ENCODE measurements at regions not wholly inside any gene's neighbourhood (a gene's known extent, or its start where the extent isn't known, plus 50 kb on each side); places are given as distances from the start of the nearest gene placed in this dataset.

DNA sequence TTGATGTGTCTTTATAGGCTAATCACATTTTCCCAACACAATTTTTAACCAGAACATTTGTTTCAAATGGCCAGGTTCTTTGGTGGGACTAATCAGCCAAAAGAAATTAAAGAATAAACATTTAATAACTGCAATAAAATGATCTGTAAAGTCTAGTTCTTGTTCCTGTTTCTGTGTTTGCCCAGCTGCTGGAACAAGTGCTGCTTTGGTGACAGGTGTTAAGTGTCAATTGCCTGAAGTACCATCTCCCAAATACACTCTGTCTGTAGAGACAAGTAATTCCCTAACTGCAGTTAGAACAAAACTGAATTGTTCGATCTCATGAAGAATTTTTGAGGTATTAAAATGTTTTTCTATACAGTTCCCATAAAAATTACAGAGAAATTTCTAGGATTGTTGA, 402.3 kb upstream of the CHD1 start:
- no peak overlapping the region for H3K9ac ChIP-seq (ENCODE audit: low read length)
- no peak overlapping the region for H4K91ac ChIP-seq (ENCODE audit: low read depth, low read length)
- H4K12ac ChIP-seq (ENCODE audit: low read depth, low read length): no peak overlapping the region
- no peaks in the 10 kb centered on the region for H3K4me1 ChIP-seq (ENCODE audit: control insufficient read depth in 1 of 2, insufficient read depth in 2 of 2, low read length in 2 of 2)
- H3K14ac ChIP-seq (ENCODE audit: low read length): no peak overlapping the region
- no peak for DNase-seq
- H2BK5ac ChIP-seq (ENCODE audit: low read depth, low read length, poor library complexity): no peak overlapping the region
- no peaks in the 10 kb centered on the region for H3K79me2 ChIP-seq (ENCODE audit: control insufficient read depth, insufficient read depth, low read length, poor library complexity)
- H3K79me1 ChIP-seq (ENCODE audit: low read length): no peaks in the 10 kb centered on the region
- H2BK12ac ChIP-seq (ENCODE audit: low read length): no peak overlapping the region
- H3K23ac ChIP-seq (ENCODE audit: low read length): no peak overlapping the region
- no peak overlapping the region for H3K4ac ChIP-seq (ENCODE audit: low read depth, low read length)
- H3K36me3 ChIP-seq (ENCODE audit: control insufficient read depth in 1 of 2, insufficient read depth in 2 of 2, low read length in 2 of 2): no peaks in the 10 kb centered on the region
- no peak overlapping the region for H2AK5ac ChIP-seq (ENCODE audit: low read length)
- no peaks in the 10 kb centered on the region for H3K27me3 ChIP-seq (ENCODE audit: insufficient read depth, low read length)
- no peak overlapping the region for H3K18ac ChIP-seq (ENCODE audit: low read length)
- no peak overlapping the region for H4K8ac ChIP-seq (ENCODE audit: low read depth, low read length)
- no peak overlapping the region for H3K27ac ChIP-seq (ENCODE audit: low read depth, low read length)
- H3K9me3 ChIP-seq (ENCODE audit: insufficient read depth, low read depth, low read length): no peaks in the 10 kb centered on the region
- H3K4me2 ChIP-seq (ENCODE audit: low read length): no peak overlapping the region
- H2BK120ac ChIP-seq (ENCODE audit: insufficient read depth, low read length, poor library complexity): no peak overlapping the region
- WGBS (ENCODE audit: extremely low coverage, insufficient coverage, insufficient read length): no CpG with 5 or more reads among the region's 1 CpG
- H3K4me3 ChIP-seq (ENCODE audit: low read depth, low read length): no peak overlapping the region
- H2AFZ ChIP-seq (ENCODE audit: insufficient read depth, low read length, poor library complexity): no peak overlapping the region

DNA sequence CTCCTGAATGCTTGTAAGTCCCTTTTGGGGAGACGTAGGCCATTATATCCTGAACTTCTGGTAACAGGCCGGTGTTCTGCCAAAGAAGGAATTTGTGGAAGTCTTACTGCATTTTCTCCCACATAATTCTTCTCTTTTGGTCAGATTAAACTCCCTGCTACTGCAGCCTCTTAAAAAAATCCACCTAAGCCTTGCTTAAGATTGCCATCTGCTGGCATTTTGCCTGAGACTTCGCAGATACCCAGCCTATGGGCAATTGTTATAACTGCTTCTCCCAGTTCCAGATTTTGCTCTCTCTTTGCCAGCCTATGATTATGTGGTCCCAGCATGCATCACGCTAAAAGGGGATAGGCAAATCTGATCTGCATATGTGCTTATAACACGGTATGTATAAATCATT, 391.6 kb upstream of the CHD1 start:
- no peak overlapping the region for H3K27ac ChIP-seq (ENCODE audit: low read depth, low read length)
- no peaks in the 10 kb centered on the region for H3K27me3 ChIP-seq (ENCODE audit: insufficient read depth, low read length)
- peak in 1 of 2 donors; percentile 31 for DNase-seq
- H4K91ac ChIP-seq (ENCODE audit: low read depth, low read length): no peak overlapping the region
- no peak overlapping the region for H2BK12ac ChIP-seq (ENCODE audit: low read length)
- WGBS (ENCODE audit: extremely low coverage, insufficient coverage, insufficient read length): no CpG with 5 or more reads among the region's 5 CpGs
- H3K79me2 ChIP-seq (ENCODE audit: control insufficient read depth, insufficient read depth, low read length, poor library complexity): no peaks in the 10 kb centered on the region
- H4K12ac ChIP-seq (ENCODE audit: low read depth, low read length): no peak overlapping the region
- H3K36me3 ChIP-seq (ENCODE audit: control insufficient read depth in 1 of 2, insufficient read depth in 2 of 2, low read length in 2 of 2): no peaks in the 10 kb centered on the region
- no peaks in the 10 kb centered on the region for H3K4me1 ChIP-seq (ENCODE audit: control insufficient read depth in 1 of 2, insufficient read depth in 2 of 2, low read length in 2 of 2)
- H4K8ac ChIP-seq (ENCODE audit: low read depth, low read length): no peak overlapping the region
- no peak overlapping the region for H3K9ac ChIP-seq (ENCODE audit: low read length)
- no peak overlapping the region for H3K18ac ChIP-seq (ENCODE audit: low read length)
- H3K23ac ChIP-seq (ENCODE audit: low read length): no peak overlapping the region
- H3K14ac ChIP-seq (ENCODE audit: low read length): no peak overlapping the region
- H3K9me3 ChIP-seq (ENCODE audit: insufficient read depth, low read depth, low read length): no peaks in the 10 kb centered on the region
- H3K79me1 ChIP-seq (ENCODE audit: low read length): no peaks in the 10 kb centered on the region
- no peak overlapping the region for H2BK120ac ChIP-seq (ENCODE audit: insufficient read depth, low read length, poor library complexity)
- H3K4me3 ChIP-seq (ENCODE audit: low read depth, low read length): no peak overlapping the region
- H2AK5ac ChIP-seq (ENCODE audit: low read length): no peak overlapping the region
- no peak overlapping the region for H2AFZ ChIP-seq (ENCODE audit: insufficient read depth, low read length, poor library complexity)
- H2BK5ac ChIP-seq (ENCODE audit: low read depth, low read length, poor library complexity): no peak overlapping the region
- H3K4ac ChIP-seq (ENCODE audit: low read depth, low read length): no peak overlapping the region
- H3K4me2 ChIP-seq (ENCODE audit: low read length): no peak overlapping the region

DNA sequence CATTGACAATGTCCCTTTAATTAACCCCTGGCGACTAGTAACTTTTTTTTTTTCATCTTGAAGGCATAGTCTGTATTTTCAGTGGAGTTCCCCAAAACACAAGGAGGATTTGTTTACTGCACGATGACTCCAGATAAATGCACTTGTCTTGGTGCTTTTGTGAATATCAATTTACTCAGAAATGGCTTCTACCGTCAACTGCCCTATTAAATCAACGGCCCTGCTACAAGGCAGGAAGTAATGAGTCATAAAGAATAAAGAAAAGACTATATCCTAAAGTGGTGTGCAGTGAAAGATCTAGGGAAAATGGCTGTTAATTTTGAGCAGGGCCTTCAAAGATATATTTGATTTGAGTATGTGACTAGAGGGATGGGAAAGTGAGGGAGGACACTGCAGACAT, 388.3 kb upstream of the CHD1 start:
- Histone ChIP-seq H2AFZ (ENCODE audit: insufficient read depth, low read length, poor library complexity) (no peak overlapping the region), H3K79me1 (ENCODE audit: low read length) (no peaks in the 10 kb centered on the region), H4K91ac (ENCODE audit: low read depth, low read length) (no peak overlapping the region), H3K27me3 (ENCODE audit: insufficient read depth, low read length) (no peaks in the 10 kb centered on the region), H2BK5ac (ENCODE audit: low read depth, low read length, poor library complexity) (no peak overlapping the region), H3K36me3 (ENCODE audit: control insufficient read depth in 1 of 2, insufficient read depth in 2 of 2, low read length in 2 of 2) (no peaks in the 10 kb centered on the region), H3K4me1 (ENCODE audit: control insufficient read depth in 1 of 2, insufficient read depth in 2 of 2, low read length in 2 of 2) (no peaks in the 10 kb centered on the region), H4K12ac (ENCODE audit: low read depth, low read length) (no peak overlapping the region), H2BK120ac (ENCODE audit: insufficient read depth, low read length, poor library complexity) (no peak overlapping the region), H3K23ac (ENCODE audit: low read length) (no peak overlapping the region), H3K18ac (ENCODE audit: low read length) (no peak overlapping the region), H2BK12ac (ENCODE audit: low read length) (no peak overlapping the region), H3K4me2 (ENCODE audit: low read length) (no peak overlapping the region), H3K14ac (ENCODE audit: low read length) (no peak overlapping the region), H3K79me2 (ENCODE audit: control insufficient read depth, insufficient read depth, low read length, poor library complexity) (no peaks in the 10 kb centered on the region), H3K4ac (ENCODE audit: low read depth, low read length) (no peak overlapping the region), H3K9me3 (ENCODE audit: insufficient read depth, low read depth, low read length) (no peaks in the 10 kb centered on the region), H4K8ac (ENCODE audit: low read depth, low read length) (no peak overlapping the region), H2AK5ac (ENCODE audit: low read length) (no peak overlapping the region), H3K27ac (ENCODE audit: low read depth, low read length) (no peak overlapping the region), H3K9ac (ENCODE audit: low read length) (no peak overlapping the region), H3K4me3 (ENCODE audit: low read depth, low read length) (no peak overlapping the region)
- no peak for DNase-seq
- WGBS (ENCODE audit: extremely low coverage, insufficient coverage, insufficient read length): no CpG with 5 or more reads among the region's 4 CpGs

DNA sequence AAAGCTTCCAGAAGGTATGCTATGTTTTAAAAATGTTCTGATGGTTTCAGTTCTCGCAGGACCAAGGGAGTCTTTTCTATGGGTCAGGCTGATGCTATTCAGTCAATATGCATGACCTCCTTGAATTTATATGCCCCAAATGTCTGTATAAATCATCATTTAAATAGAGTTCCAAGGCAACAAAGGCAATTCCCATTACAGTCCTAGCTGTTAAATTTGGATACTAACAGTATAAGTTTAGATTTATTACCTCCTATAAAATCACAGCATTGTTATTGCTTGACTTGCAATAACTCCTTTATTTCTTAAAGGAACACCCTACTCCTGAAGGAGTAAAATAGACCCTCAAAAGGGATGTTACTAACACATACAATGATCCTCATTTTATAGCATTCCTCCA, 387.7 kb upstream of the CHD1 start:
- Histone ChIP-seq H3K4me2 (ENCODE audit: low read length) (no peak overlapping the region), H2BK5ac (ENCODE audit: low read depth, low read length, poor library complexity) (no peak overlapping the region), H3K79me2 (ENCODE audit: control insufficient read depth, insufficient read depth, low read length, poor library complexity) (no peaks in the 10 kb centered on the region), H3K4me3 (ENCODE audit: low read depth, low read length) (no peak overlapping the region), H4K91ac (ENCODE audit: low read depth, low read length) (no peak overlapping the region), H2AFZ (ENCODE audit: insufficient read depth, low read length, poor library complexity) (no peak overlapping the region), H3K27me3 (ENCODE audit: insufficient read depth, low read length) (no peaks in the 10 kb centered on the region), H3K14ac (ENCODE audit: low read length) (no peak overlapping the region), H3K79me1 (ENCODE audit: low read length) (no peaks in the 10 kb centered on the region), H3K23ac (ENCODE audit: low read length) (no peak overlapping the region), H2AK5ac (ENCODE audit: low read length) (no peak overlapping the region), H3K27ac (ENCODE audit: low read depth, low read length) (no peak overlapping the region), H3K9me3 (ENCODE audit: insufficient read depth, low read depth, low read length) (no peaks in the 10 kb centered on the region), H3K4ac (ENCODE audit: low read depth, low read length) (no peak overlapping the region), H4K12ac (ENCODE audit: low read depth, low read length) (no peak overlapping the region), H3K18ac (ENCODE audit: low read length) (no peak overlapping the region), H2BK120ac (ENCODE audit: insufficient read depth, low read length, poor library complexity) (no peak overlapping the region), H3K4me1 (ENCODE audit: control insufficient read depth in 1 of 2, insufficient read depth in 2 of 2, low read length in 2 of 2) (no peaks in the 10 kb centered on the region), H2BK12ac (ENCODE audit: low read length) (no peak overlapping the region), H3K9ac (ENCODE audit: low read length) (no peak overlapping the region), H4K8ac (ENCODE audit: low read depth, low read length) (no peak overlapping the region), H3K36me3 (ENCODE audit: control insufficient read depth in 1 of 2, insufficient read depth in 2 of 2, low read length in 2 of 2) (no peaks in the 10 kb centered on the region)
- no peak for DNase-seq
- no CpG with 5 or more reads among the region's 1 CpG for WGBS (ENCODE audit: extremely low coverage, insufficient coverage, insufficient read length)
